ENCODE measurements at regions not wholly inside any gene's neighbourhood (a gene's known extent, or its start where the extent isn't known, plus 50 kb on each side); places are given as distances from the start of the nearest gene placed in this dataset.
"Not testable (repeated sequence)": the region's sequence is repeated elsewhere in the genome, so short reads cannot be mapped to it uniquely, and the experiment has no call there.

DNA sequence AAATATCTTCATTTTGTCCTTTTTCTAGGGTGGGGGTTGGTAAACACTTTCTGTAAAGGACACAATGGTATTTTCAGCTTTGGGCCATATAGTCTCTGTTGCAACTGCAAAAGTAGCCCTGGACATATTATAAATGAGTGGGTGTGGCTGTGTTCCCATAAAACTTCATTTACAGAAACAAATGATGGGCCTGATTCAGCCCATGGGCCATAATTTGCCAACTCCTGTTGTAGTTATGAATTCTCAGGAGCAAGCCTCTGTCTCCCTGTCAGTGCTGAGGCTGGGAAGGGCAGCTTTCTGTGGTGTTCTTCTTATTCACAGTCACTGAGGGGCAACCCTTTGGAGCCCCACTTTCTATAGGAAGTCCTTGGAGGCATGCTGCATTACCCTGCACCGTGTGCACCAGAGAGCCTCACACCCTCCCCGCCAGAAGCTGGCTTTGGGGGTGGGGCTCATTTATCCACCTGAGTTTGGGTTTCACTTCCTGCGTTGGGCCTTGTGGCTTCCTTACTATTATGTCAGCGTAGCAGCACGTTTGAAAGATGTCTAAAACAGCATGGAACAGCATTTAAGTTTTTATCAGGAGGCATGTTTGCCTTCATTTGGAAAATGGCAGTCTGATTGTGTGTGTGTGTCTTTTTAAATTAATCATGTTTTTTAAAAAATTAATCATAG, 60.8 kb upstream of the FAN1 start:
- not testable (repeated sequence) for DNase-seq

GRCh38 chr15:30845536-30845935, 58.2 kb upstream of the FAN1 start:
- DNase-seq = not testable (repeated sequence)
